ENCODE measurements at regions not wholly inside any gene's neighbourhood (a gene's known extent, or its start where the extent isn't known, plus 50 kb on each side); places are given as distances from the start of the nearest gene placed in this dataset.

DNA sequence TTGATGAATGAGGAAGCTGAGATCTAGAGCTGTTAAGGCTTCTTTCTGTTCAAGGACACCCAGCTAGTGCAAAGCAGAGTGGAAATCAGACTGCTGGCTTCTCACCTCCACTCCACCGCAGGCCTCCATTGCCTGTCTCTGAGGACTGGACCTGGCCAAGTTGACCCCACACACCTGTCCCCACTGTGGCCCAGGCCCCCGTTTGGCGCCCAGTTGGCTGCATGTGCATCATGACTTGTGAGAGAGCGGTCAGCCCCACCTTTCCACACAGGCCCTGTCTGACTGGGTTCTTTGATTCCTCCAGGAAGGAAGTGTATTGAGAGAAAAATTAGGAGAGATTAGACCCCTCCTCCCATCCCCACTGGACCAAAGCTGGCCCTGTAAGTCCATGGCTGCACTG, 206.3 kb upstream of the TLE3 start:
- DNase-seq (ENCODE audit: low read depth): no peak

DNA sequence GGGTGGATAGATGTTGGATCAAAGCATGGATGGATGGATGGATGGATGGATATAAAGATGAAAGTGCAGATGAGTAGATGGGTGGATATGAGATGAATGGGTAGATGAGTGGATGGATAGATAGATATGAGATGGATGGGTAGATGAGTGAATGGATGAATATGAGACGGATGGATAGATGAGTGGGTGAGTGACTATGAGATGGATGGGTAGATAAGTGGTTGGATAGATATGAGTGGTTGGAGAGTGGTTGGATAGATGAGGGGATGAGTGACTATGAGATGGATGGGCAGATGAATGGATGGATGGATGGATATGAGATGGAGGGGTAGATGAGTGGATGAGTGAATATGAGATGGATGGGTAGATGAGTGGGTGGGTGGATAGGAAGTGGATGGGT, 204.6 kb upstream of the TLE3 start:
- DNase-seq (ENCODE audit: low read depth): no peak

DNA sequence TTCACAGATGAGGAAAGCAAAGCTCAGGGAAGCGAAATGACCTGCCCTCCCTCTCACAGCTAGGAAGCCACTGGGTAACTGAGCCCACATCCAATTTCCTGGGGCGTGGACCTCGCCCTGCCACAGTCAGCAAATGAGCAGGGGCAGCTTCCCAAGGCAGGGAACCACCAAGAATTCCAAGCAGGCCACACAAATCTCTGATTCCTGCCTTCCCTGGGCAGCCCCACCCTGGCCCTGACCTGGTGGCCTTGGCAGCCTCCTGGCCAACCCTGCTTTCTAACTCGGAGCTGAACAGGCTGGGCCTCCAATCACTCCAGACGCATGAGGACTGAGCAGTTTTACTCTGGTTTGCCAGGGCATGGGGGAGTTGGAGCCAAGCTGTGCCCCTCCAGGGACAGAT, 203.7 kb upstream of the TLE3 start:
- no peak for DNase-seq (ENCODE audit: low read depth)

DNA sequence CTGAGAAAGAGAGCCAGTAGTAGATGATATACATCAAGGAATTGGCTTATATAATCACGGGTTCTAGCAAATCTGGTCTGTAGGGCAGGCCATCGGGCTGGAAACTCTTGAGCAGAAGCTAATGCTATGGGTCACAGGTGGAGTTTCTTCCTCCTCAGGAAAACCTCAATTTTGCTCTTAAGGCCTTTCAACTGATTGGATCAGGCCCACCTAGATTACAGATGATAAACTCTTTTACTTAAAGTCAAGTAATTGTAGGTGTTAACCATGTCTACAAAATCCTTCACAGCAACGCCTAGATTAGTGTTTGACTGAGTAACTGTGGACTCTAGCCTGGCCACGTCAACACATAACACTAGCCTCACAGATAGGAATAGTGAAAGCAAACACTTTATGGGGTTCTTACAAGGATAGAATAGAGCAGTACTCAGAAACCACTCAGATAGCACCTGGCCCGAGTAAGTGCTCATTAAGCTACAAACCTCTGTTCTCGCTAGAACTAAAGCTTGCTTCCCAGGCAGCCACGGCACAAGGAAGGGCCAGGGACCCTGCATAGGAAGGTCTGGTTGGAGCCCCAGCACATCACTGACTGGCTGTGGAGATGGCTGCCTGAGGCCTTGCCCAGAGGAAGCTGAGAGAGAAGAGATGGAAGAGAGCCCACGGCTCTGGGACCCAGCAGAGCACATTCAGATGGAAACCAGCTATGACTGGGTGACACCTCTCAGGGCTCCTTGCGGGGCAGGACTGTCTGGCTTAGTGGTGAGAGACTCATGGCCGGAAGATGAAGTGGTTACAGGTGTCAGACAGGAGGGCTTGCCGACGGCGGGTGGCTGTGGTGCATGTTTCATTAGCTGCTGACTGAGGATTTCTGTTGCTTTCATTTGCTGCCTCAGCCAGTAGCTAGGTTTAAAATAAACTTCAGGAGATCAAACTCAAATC, 202.5 kb upstream of the TLE3 start:
- DNase-seq (ENCODE audit: low read depth): no peak

DNA sequence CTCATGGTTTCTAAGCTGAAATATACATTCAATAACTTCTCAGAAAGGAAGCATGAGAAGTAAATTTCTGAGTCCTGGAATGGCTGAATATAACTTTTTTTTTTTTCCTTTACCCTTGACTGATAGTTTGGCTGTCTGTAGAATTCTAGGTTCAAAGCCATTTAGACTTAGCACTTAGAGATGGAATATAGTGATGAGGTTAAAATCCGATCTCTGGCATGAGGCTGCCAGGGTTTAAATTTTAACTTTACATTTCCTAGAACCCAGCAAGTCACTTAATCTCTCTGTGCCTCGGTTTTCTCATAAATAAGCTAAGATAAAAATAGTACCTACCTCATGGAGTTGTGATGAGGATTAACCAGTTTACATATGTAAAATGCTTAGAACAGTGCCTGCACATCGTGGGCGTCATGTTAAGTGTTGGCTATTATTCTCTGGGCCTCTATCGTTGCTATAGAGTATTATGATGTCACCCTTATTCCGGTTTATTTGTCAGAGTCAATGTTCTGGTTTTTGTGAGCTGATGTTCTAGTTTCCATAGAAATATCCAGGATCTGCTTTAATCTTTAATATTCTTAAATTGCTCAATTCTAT, 199.8 kb upstream of the TLE3 start:
- DNase-seq (ENCODE audit: low read depth): no peak

DNA sequence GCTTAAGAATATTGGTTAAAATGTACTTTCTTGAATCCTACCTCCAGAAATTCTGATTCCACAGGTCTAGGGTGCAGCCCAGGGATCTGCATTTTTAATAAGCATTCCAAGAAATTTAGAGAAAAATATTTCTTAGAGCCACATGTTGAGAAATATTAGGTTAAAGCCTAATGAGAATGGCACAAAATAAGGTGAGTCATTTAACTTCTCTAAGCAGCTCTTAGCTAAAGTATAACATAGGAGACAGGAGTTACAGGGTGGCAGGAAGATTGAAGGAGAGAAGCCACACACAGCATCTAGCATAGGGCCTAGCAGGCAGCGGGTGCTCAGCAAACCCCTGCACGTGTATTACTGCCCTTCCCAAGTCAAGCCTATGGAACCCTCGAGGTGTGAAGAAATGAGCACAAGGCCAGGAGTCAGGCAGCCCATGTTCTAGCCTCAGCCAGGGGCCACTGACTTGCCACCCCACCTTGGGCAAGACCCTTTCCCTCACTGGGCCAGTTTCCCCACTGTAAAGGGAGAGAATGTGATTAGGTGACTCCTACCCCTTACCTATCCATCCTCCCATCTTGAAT, 197.1 kb upstream of the TLE3 start:
- no peak for DNase-seq (ENCODE audit: low read depth)

DNA sequence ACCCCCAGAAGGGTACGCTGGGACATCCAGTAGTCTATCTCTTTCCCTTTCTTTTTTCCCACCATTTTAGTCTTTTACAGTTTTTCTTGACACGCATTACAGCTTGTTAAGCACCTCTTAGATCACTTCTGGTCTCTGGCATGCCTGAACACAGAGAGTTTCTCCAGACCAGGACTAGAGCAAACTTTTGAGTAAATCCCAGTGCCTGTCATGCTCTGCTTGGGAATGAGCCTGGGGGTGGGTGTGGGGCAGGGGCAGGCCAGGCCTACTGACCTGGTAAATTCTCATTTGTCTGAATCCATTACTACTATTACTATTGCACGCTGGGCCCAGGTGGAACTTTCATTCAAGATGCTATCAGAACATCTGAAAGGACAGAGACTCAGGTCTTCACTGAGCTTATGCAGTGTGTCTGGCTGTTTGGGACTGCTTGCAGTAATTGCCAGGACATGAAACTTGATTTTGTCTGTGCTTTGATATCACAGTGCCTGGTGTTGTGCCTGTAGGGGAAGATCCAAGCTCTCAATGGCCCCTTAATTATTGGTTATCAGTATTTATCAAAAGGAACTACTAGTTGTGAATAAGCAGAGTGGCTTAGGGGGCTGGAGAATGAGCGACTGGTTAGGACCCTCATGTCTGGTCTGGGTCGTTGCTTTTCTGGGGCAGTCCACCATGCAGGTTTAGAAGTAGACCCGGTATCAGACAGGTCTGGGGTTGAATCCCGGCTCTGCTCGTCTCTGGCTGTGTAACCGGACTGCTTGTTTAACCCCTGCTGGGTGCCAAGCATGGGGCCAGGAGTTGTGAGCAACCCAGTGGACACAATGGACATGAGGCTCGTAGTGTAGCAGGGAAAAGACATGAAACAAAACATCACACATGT, 196.1 kb upstream of the TLE3 start:
- no peak for DNase-seq (ENCODE audit: low read depth)

DNA sequence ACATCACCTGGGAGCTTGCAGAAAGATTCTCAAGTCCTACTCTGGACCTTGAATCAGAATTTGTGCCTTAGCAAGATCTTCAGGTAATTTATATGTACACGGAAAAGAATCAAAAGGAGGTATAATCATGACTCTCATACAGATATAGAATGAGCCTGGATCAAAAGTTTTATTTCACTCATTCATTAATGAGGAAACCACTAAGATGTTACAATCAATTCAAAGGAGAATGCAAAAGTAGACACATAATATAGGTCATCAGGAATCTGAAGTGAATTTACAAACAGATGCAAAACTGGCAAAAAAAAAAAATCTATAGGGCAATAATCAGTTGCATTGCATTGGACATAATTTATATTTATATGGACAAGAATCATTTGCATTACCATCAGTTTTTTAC, 195.4 kb upstream of the TLE3 start:
- DNase-seq (ENCODE audit: low read depth): no peak

DNA sequence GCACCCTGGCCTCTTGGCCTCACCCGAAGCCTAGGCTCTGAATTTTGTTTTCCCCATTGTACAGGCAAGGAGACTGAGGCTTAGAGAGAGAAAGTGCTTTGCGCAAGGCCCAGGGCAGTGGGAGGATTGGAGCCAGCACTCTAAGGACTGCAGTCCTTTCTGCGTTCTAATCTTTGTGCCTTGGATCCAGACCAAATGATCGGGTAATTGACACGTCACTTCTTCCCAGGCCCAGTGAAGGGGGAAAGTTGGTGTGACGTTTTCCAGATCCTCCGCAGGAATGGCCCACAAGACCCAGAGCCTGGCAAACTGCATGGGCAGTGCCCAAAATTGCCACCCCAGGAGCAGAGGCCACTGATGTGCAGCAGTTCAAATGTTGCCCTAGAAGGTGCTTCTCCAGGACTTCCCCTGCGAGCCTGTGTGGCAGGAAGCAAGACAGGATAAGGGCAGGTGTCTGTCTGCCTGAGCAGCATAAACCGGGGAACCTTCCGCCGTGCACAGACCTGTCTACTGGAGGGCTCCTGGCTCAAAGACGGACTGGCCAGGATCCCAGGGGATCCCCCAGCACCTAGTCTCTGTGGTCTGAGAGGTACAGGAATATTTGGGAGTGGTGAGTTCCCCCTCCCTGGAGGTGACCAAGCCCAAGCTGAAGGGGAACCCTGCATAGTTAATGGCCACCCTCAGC, 194.5 kb upstream of the TLE3 start:
- no peak for DNase-seq (ENCODE audit: low read depth)

DNA sequence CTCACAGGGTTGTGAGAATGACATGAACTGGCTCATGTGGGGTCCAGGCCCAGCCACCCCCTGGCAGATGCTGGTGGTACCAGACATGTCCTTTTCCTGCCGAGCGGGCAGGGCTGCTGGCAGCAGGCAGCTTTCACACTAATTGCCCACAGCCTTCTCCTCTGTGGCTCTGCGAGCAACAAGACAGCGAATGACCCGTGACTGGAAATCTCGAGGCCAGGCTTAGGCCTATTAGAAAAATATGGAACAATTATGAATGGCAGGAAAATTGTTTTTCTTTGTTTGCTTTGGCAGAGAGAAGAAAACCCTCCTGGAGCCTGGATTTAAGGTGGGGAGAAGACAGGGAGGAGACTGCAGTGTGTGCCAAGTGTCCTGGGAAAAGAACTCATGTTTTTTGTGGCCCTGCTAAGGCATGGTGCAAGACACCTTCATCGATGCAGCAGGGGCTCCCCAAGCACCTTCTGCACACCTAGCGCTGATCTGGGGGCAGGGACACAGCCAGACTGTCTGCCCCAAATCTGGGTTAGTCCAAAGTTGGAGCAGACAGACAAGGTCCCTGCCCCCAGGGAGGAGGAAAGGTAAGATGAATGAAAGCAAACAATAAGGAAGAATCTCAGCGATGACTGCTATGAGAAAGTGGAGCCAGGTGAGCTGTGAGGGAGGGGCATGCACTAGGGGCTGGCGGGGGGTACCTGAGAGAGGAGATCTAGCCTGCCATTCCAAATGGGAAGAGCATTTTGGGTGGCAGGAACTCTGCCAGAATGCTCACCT, 193.8 kb upstream of the TLE3 start:
- DNase-seq (ENCODE audit: low read depth): no peak

DNA sequence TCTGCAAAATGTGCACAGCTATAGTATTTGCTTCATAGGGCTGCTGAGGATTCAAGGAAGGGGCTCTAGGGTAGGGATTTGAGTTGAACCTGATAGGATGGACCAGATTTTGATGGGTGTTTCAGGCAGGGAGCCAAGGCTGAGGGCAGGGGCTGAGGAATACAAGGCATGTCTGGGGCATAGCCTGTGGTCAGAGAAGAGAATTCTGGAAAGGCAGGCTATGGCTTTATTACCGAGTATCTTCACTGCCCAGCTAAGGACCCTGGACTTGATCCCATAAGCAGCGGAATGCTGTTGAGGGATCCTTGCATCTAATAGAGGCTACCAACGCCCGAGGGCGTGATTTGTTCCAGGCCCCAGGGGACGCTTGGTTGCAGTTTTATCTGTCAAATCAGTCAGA, 193.0 kb upstream of the TLE3 start:
- no peak for DNase-seq (ENCODE audit: low read depth)

DNA sequence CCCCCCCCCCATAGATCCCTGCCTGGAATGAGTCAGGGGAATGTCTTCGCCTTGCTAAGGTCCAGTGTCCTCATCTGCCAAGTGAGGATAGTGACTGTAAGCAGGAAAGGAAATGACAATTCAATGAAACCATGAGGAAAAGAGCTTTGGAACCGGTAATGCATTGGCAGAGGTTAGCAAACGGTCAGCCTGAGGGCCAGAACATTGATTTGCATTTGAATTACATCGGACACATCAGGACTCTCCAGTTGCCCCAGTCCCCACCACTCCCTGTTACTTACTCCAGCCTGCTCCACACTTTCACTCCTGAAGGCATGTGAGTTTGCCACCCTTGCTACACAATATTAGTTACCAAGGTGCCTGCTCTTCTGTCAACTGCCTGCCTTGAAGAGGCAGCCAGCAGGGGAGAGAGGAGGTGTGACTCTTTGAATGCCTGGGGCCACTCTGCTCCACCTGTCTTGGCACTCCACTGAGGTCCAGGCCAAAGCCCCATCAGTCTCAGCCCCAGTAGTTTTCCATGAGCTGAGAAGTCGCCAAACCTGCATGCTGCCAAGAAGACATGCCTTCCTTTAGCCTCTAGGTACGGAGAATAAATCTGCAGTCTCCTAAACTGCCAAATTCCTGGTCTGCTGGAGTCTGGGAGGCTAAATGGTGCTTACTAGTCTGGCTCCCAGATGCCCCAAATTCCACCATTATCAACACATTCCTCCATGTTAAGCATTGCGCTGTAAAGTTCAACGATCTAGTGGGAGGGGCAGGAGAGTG, 191.7 kb upstream of the TLE3 start:
- peak; percentile 40 for DNase-seq (ENCODE audit: low read depth)

DNA sequence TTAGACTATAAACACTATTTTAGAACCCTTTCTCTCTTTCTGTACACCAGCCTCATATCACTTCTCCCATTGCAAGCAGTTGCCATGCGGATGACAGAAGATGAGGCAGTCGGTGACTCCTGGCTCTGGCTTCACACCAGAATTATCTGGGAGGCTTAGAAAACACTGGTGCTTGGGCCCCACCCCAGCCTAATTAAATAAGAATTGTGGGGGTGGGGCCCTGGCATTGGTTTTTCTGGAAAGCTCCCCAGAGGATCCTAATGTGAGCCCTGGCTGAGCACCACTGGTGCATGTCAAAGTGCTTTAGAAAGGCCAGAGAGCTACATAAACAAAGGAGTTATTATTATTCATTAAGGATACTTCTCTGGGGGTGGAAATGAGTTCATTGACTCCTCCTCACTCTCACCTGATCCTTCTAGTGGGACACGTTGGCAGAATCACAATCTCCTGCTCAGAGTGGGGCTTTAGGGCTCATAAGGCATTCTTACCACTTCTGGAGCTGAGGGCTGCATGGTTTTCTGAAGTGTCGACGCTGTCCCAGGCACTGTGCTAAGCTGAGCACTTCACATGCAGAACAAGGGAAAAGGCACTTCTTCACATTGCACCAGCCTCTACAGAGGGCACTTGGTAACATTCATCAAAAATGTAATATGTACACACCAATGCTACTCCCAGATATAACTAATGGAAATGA, 188.5 kb upstream of the TLE3 start:
- no peak for DNase-seq (ENCODE audit: low read depth)

DNA sequence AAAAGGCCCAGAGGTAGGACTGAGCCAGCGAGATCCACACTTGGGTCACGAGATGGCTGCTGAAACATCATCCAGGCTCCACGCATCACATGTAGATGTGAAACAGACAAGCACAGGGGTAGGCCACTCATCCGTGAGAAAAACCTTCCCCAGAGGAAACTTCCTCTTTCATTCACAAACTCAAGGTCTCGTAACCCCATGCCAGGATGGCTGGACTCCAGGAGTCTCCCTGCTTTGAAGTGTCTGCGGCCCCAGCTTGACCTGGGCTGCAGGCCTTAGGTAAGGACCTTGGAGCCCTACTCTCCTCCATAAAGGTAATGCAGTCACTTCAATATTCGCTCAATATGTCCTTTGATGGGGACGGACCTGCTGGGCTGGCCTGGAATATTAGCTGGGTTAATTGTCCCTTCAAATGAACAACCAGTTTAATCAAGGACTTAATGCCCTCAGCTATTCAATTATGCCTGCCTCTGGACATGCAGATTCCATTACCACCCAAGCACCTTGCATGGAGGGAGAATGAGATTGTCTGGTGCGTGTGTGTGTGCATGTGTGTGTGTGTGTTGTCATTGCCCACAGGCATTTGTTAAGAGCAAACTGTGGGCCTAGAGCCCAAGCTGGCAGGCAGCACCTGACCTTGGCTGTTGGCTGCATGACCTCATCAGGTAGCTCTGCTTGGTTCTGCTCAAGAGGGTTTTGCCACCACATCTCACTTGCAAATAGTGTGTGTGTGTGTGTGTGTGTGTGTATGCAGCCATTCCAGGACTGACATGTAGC, 186.9 kb upstream of the TLE3 start:
- DNase-seq (ENCODE audit: low read depth): no peak

DNA sequence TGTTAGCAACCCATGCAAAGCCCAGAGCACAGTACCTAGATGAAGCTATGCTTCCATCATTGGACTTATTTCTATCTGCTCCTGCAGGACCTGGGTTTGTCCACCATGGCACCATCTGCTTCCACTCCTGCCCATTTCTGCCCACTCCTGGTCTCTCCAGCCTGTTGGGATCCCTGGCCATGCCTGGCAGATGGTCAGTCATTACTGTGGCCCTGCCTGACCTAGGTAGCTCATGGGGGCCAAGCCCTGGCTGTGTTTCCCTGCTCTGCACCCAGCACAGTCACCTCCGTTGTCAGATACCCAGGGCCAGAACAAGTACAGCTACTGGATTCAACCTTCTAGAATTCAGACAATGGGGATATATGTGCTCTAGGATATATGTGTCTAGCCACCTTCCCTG, 185.8 kb upstream of the TLE3 start:
- DNase-seq (ENCODE audit: low read depth): no peak

DNA sequence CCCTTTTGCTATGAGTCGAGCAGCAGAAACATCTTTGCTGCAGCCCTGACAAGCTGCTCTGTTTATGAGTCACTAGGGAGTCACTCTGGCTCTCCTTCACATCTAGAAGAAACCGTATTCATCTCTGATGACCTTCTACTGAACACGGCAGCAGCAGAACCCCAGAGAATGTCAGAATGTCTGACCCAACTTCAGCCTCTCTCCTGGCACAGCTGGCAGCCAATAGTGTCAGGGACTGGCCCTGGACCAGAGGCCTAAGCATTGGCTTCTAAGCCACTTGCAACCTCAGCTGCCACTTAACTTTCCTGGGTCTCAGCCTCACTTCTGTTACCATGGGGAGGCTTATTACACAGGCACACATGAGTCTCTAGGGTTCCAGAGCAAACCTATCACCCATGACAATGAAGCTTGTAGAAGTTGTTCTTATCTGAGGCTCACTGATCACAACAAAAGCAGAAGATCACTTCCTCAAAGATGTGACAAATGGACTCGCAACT, 184.1 kb upstream of the TLE3 start:
- DNase-seq (ENCODE audit: low read depth): peak; percentile 77

DNA sequence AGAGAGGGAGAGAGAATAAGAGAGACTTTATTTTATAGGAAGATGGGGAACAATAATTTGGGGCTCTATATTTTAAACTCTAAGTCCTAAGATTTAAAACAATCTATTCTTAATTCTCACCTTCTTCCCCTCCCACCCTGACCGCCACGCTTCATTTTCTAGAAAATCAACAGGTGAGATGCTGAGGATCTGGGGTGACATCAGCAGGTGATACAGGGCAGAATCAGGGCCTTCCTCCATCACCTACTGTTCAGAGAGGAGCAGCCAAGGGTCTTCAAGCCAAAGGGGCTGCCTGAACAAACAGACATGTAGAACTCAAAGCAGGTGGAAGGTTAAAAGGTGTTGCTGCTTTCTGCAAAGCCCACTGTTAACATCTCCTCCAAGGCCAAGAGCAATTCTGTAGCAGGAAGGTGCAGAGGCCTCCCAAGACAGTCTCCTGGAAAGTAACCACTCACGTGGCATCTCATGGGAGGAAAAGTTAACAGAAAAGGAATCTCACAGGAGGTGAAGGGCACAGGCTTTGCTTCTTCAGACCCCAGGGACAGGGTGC, 183.6 kb upstream of the TLE3 start:
- no peak for DNase-seq (ENCODE audit: low read depth)

DNA sequence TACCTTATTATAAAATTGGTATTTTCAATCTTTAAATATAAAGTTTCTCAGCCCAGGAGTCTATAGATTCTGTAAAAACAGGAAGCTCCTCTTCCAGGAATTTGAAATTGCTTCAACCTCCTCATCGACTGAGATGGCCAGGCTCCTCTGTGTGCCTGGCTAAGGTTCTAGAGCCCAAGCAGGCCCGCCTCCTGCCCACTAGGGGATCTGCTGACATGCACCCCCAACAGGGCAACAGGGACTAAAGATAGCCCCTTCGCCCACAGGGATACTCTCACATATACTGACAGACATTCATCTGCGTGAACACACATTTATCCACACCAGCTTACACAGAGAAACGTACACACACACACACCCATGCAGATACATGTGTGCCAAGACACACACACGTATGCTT, 183.1 kb upstream of the TLE3 start:
- no peak for DNase-seq (ENCODE audit: low read depth)

Measured in ELR (cell line).